ENCODE measurements at regions not wholly inside any gene's neighbourhood (a gene's known extent, or its start where the extent isn't known, plus 50 kb on each side); places are given as distances from the start of the nearest gene placed in this dataset.

GRCh38 chr11:28420099-28420498, 311.9 kb downstream of the METTL15 start:
- no peaks in the 10 kb centered on the region for H3K9me3 Mint-ChIP-seq (ENCODE audit: insufficient read depth)
- CTCF ChIA-PET, result interaction anchor here (0.6 kb wide), 1 partner anchor 1306 kb away, joined by 3 read pairs; no protein-coding TSS in a partner anchor
- TF ChIP-seq EZH2 (IDR thresholded peaks at IDR 0.05; ENCODE audit: borderline replicate concordance, insufficient read depth, low read depth, low read length, poor library complexity, severe bottlenecking) (no peak), CTCF (IDR thresholded peaks at IDR 0.05) (no peak)
- POLR2A ChIA-PET, result no interaction called here
- H3K27ac ChIP-seq (ENCODE audit: low read length in 2 of 2), result no peak overlapping the region
- H3K4me2 ChIP-seq (replicated peaks; ENCODE audit: low read depth, low read length, poor library complexity, severe bottlenecking), result no peak overlapping the region
- no peak overlapping the region for H3K27ac Mint-ChIP-seq
- no peaks in the 10 kb centered on the region for H3K36me3 ChIP-seq (replicated peaks in 1 of 2; ENCODE audit: control extremely low read depth in 1 of 2, control insufficient read depth in 1 of 2, extremely low read depth in 1 of 2, insufficient read depth in 2 of 2, low read length in 1 of 2)
- no peaks in the 10 kb centered on the region for H3K27me3 ChIP-seq (replicated peaks in 1 of 4; ENCODE audit: control extremely low read depth in 1 of 4, control insufficient read depth in 3 of 4, insufficient read depth in 4 of 4, low read length in 3 of 4)
- no peak overlapping the region for H2AFZ ChIP-seq (ENCODE audit: insufficient read depth, low read depth, low read length, poor library complexity, severe bottlenecking)
- intact Hi-C loops (cut with micrococcal nuclease), result no loop called here
- no peak overlapping the region for H3K9ac ChIP-seq (ENCODE audit: low read length)
- no peak for DNase-seq
- H3K9me3 ChIP-seq (ENCODE audit: control extremely low read depth in 1 of 3, control insufficient read depth in 2 of 3, insufficient read depth in 1 of 3, low read length in 2 of 3), result peaks cover 0 to 3% (median 0%) of the 10 kb centered on the region in 3 donors
- WGBS (ENCODE audit: insufficient coverage), result no CpG with 5 or more reads among the region's 1 CpG
- H4K20me1 ChIP-seq (ENCODE audit: control insufficient read depth, insufficient read depth, low read length, poor library complexity, severe bottlenecking), result no peaks in the 10 kb centered on the region
- no peak overlapping the region for H3K4me3 Mint-ChIP-seq
- no peaks in the 10 kb centered on the region for H3K4me1 Mint-ChIP-seq
- no peaks in the 10 kb centered on the region for H3K79me2 ChIP-seq (ENCODE audit: control insufficient read depth, insufficient read depth, low read length)
- ATAC-seq (ENCODE audit: low read depth), result no peak
- H3K27me3 Mint-ChIP-seq, result no peaks in the 10 kb centered on the region
- no peaks in the 10 kb centered on the region for H3K4me1 ChIP-seq (ENCODE audit: control insufficient read depth in 2 of 2, insufficient read depth in 2 of 2, low read length in 2 of 2)
- no peak overlapping the region for H3K4me3 ChIP-seq (ENCODE audit: control extremely low read depth in 1 of 5, extremely low read depth in 1 of 5, insufficient read depth in 1 of 5, low read depth in 2 of 5, low read length in 4 of 5)

- no peaks in the 10 kb centered on the region for H3K36me3 ChIP-seq (replicated peaks in 1 of 2; ENCODE audit: control extremely low read depth in 1 of 2, control insufficient read depth in 1 of 2, extremely low read depth in 1 of 2, insufficient read depth in 2 of 2, low read length in 1 of 2)
- Mint-ChIP-seq H3K27ac (no peak overlapping the region), H3K9me3 (ENCODE audit: insufficient read depth) (no peaks in the 10 kb centered on the region), H3K4me1 (no peaks in the 10 kb centered on the region), H3K27me3 (no peaks in the 10 kb centered on the region), H3K4me3 (no peak overlapping the region)
- no peaks in the 10 kb centered on the region for H4K20me1 ChIP-seq (ENCODE audit: control insufficient read depth, insufficient read depth, low read length, poor library complexity, severe bottlenecking)
- CTCF ChIA-PET, result no interaction called here
- H3K9ac ChIP-seq (ENCODE audit: low read length), result no peak overlapping the region
- no peak for ATAC-seq (ENCODE audit: low read depth)
- intact Hi-C loops (cut with micrococcal nuclease), result no loop called here
- no peaks in the 10 kb centered on the region for H3K79me2 ChIP-seq (ENCODE audit: control insufficient read depth, insufficient read depth, low read length)
- no peaks in the 10 kb centered on the region for H3K4me1 ChIP-seq (ENCODE audit: control insufficient read depth in 2 of 2, insufficient read depth in 2 of 2, low read length in 2 of 2)
- POLR2A ChIA-PET, result no interaction called here
- no peak for DNase-seq
- no peak for TF ChIP-seq CTCF (IDR thresholded peaks at IDR 0.05)
- TF ChIP-seq EZH2 (IDR thresholded peaks at IDR 0.05; ENCODE audit: borderline replicate concordance, insufficient read depth, low read depth, low read length, poor library complexity, severe bottlenecking), result no peak
- no peak overlapping the region for H3K4me2 ChIP-seq (replicated peaks; ENCODE audit: low read depth, low read length, poor library complexity, severe bottlenecking)
- H2AFZ ChIP-seq (ENCODE audit: insufficient read depth, low read depth, low read length, poor library complexity, severe bottlenecking), result no peak overlapping the region
- no peak overlapping the region for H3K27ac ChIP-seq (ENCODE audit: low read length in 2 of 2)
- no peaks in the 10 kb centered on the region for H3K27me3 ChIP-seq (replicated peaks in 1 of 4; ENCODE audit: control extremely low read depth in 1 of 4, control insufficient read depth in 3 of 4, insufficient read depth in 4 of 4, low read length in 3 of 4)
- H3K9me3 ChIP-seq (ENCODE audit: control extremely low read depth in 1 of 3, control insufficient read depth in 2 of 3, insufficient read depth in 1 of 3, low read length in 2 of 3), result peaks cover 0 to 3% (median 0%) of the 10 kb centered on the region in 3 donors
- no peak overlapping the region for H3K4me3 ChIP-seq (ENCODE audit: control extremely low read depth in 1 of 5, extremely low read depth in 1 of 5, insufficient read depth in 1 of 5, low read depth in 2 of 5, low read length in 4 of 5)
- 88% methylated on average over 4 of the region's 5 CpGs for WGBS (ENCODE audit: insufficient coverage)
Observed at GRCh38 chr11:28417601-28418323, 309.6 kb downstream of the METTL15 start.

Measured in B cell (primary cell).